IMR-90 (cell line): ENCODE measurements at regions not wholly inside any gene's neighbourhood (a gene's known extent, or its start where the extent isn't known, plus 50 kb on each side); places are given as distances from the start of the nearest gene placed in this dataset.

ENCODE experiments used
- ATAC-seq: fragments of 200-7000 bp; cut with Tn5 transposase; 2 replicates; pipeline ENCODE4 v1.9.1; 2020; ENCODE audit warnings: low read depth, mild to moderate bottlenecking, moderate library complexity
- BruUV-seq: library from RNA; stranded (reverse); fragments of 400-500 nt; replicated peaks from 2 replicates; lab custom pipeline; 2021; lab: Mats Ljungman, UMichigan
- CTCF ChIA-PET: fragments of 300-600 bp; formaldehyde crosslinking; extraction: SDS; loops from one replicate; lab custom pipeline; 2021; ENCODE audit warnings: antibody characterized with exemption; lab: Yijun Ruan, JAX
- POLR2A ChIA-PET: fragments of 300-600 bp; sonication (Branson Sonifier 250); formaldehyde crosslinking; loops from one replicate; lab custom pipeline; 2022; ENCODE audit warnings: antibody characterized with exemption; ENCODE audit not compliant: unreplicated experiment; lab: Charles Lee
- DNase-seq: peaks from one replicate; pipeline ENCODE4 v3.0.0; 2013
- H2AFZ ChIP-seq: replicated peaks from 2 replicates; pipeline ENCODE3; 2013; ENCODE audit warnings: low read length, mild to moderate bottlenecking; ENCODE audit not compliant: poor library complexity
- H2AK5ac ChIP-seq: 2 replicates; pipeline ENCODE4 v1.6.1; 2013; ENCODE audit warnings: low read depth, low read length, inconsistent platforms
- H2AK9ac ChIP-seq: replicated peaks from 2 replicates; pipeline ENCODE3; 2013; ENCODE audit warnings: mild to moderate bottlenecking, low read depth, low read length, moderate library complexity; ENCODE audit not compliant: poor library complexity
- H2BK120ac ChIP-seq: 2 replicates; pipeline ENCODE4 v1.6.1; 2013; ENCODE audit warnings: low read depth, low read length, inconsistent platforms
- H2BK15ac ChIP-seq: 3 replicates; pipeline ENCODE4 v1.6.1; 2013; ENCODE audit warnings: low read depth, low read length, inconsistent platforms
- H2BK20ac ChIP-seq: 2 replicates; pipeline ENCODE4 v1.6.1; 2013; ENCODE audit warnings: low read depth, mild to moderate bottlenecking, inconsistent platforms, low read length, moderate library complexity
- H2BK5ac ChIP-seq: 2 replicates; pipeline ENCODE4 v1.6.1; 2013; ENCODE audit warnings: mild to moderate bottlenecking, low read depth, low read length, inconsistent platforms; ENCODE audit not compliant: poor library complexity, severe bottlenecking
- H3K14ac ChIP-seq: replicated peaks from 2 replicates; pipeline ENCODE4 v1.6.1; 2013; ENCODE audit warnings: low read depth, low read length, inconsistent platforms
- H3K18ac ChIP-seq: 2 replicates; pipeline ENCODE4 v1.6.1; 2013; ENCODE audit warnings: low read depth, low read length, control low read depth
- H3K23ac ChIP-seq: 2 replicates; pipeline ENCODE4 v1.6.1; 2013; ENCODE audit warnings: low read depth, low read length, inconsistent platforms
- H3K27ac ChIP-seq: 2 replicates; pipeline ENCODE4 v1.5.1; 2013; ENCODE audit warnings: mild to moderate bottlenecking, control low read depth, low read length; ENCODE audit not compliant: insufficient read depth
- H3K27me3 ChIP-seq: 2 replicates; pipeline ENCODE4 v1.6.1; 2013; ENCODE audit warnings: low read length; ENCODE audit not compliant: control insufficient read depth, insufficient read depth
- H3K36me3 ChIP-seq: 2 replicates; pipeline ENCODE4 v1.6.1; 2013; ENCODE audit warnings: low read length, mixed read lengths; ENCODE audit not compliant: control insufficient read depth, insufficient read depth
- H3K4ac ChIP-seq: 2 replicates; pipeline ENCODE4 v1.6.1; 2013; ENCODE audit warnings: low read depth, low read length, inconsistent platforms
- H3K4me1 ChIP-seq: 2 replicates; pipeline ENCODE4 v1.6.1; 2013; ENCODE audit warnings: low read length, mixed read lengths; ENCODE audit not compliant: control insufficient read depth, insufficient read depth
- H3K4me2 ChIP-seq: 2 replicates; pipeline ENCODE4 v1.6.1; 2013; ENCODE audit warnings: low read depth, mild to moderate bottlenecking, control low read depth, low read length, moderate library complexity
- H3K4me3 ChIP-seq: 2 replicates; pipeline ENCODE4 v1.5.1; 2013; ENCODE audit warnings: low read depth, mild to moderate bottlenecking, control low read depth, low read length, moderate library complexity; ENCODE audit not compliant: insufficient read depth
- H3K56ac ChIP-seq: 2 replicates; pipeline ENCODE4 v1.6.1; 2013; ENCODE audit warnings: low read length, inconsistent platforms; ENCODE audit not compliant: insufficient read depth; ENCODE audit errors: extremely low read depth
- H3K79me1 ChIP-seq, 2 experiments: 2 replicates each; pipeline ENCODE4 v1.6.1; 2013; ENCODE audit warnings: low read length in 2 of 2, inconsistent platforms in 1 of 2, low read depth in 1 of 2
- H3K9ac ChIP-seq: 2 replicates; pipeline ENCODE4 v1.6.1; 2013; ENCODE audit warnings: low read depth, low read length, control low read depth
- H3K9me1 ChIP-seq: 2 replicates; pipeline ENCODE4 v1.6.1; 2013; ENCODE audit warnings: low read length, inconsistent platforms; ENCODE audit not compliant: insufficient read depth
- H3K9me3 ChIP-seq: 2 replicates; pipeline ENCODE4 v1.6.1; 2013; ENCODE audit warnings: low read length; ENCODE audit not compliant: control insufficient read depth, insufficient read depth
- H4K20me1 ChIP-seq: 2 replicates; pipeline ENCODE4 v1.6.1; 2013; ENCODE audit warnings: low read length, inconsistent platforms; ENCODE audit not compliant: insufficient read depth
- H4K5ac ChIP-seq: 2 replicates; pipeline ENCODE4 v1.6.1; 2013; ENCODE audit warnings: mild to moderate bottlenecking, low read depth, low read length, control low read depth
- H4K8ac ChIP-seq, 2 experiments: 2 replicates each; pipeline ENCODE4 v1.6.1; 2013; ENCODE audit warnings: low read depth in 2 of 2, low read length in 2 of 2, control low read depth in 1 of 2, inconsistent platforms in 1 of 2
- H4K91ac ChIP-seq: 2 replicates; pipeline ENCODE4 v1.6.1; 2013; ENCODE audit warnings: low read depth, low read length, inconsistent platforms; ENCODE audit not compliant: insufficient read depth
- BHLHE40 ChIP-seq: fragments of 150-350 bp; IDR thresholded peaks from 2 replicates; pipeline ENCODE4 v1.6.1; 2016; ENCODE audit warnings: mild to moderate bottlenecking, low read depth, low read length
- CEBPB ChIP-seq: IDR thresholded peaks from 2 replicates; pipeline ENCODE4 v1.6.1; 2012; ENCODE audit warnings: low read depth, low read length, improper control_type of control experiment
- CHD1 ChIP-seq: IDR thresholded peaks from 2 replicates; pipeline ENCODE4 v1.6.1; 2012; ENCODE audit warnings: low read depth, low read length, improper control_type of control experiment
- FOS ChIP-seq: fragments of 150-350 bp; IDR thresholded peaks from 2 replicates; pipeline ENCODE4 v1.6.1; 2016; ENCODE audit warnings: low read depth, low read length
- MAFK ChIP-seq: IDR thresholded peaks from 2 replicates; pipeline ENCODE4 v1.6.1; 2012; ENCODE audit warnings: low read depth, low read length, improper control_type of control experiment
- MAZ ChIP-seq: IDR thresholded peaks from 2 replicates; pipeline ENCODE4 v1.6.1; 2012; ENCODE audit warnings: low read depth, mild to moderate bottlenecking, low read length, improper control_type of control experiment, moderate library complexity, borderline replicate concordance
- MXI1 ChIP-seq: IDR thresholded peaks from 2 replicates; pipeline ENCODE4 v1.6.1; 2012; ENCODE audit warnings: low read depth, mild to moderate bottlenecking, low read length, moderate library complexity, borderline replicate concordance
- NFE2L2 ChIP-seq: fragments of 150-350 bp; IDR thresholded peaks from 2 replicates; pipeline ENCODE4 v1.6.1; 2016; ENCODE audit warnings: low read depth, mild to moderate bottlenecking, low read length
- POLR2A ChIP-seq: IDR thresholded peaks from 2 replicates; pipeline ENCODE4 v1.6.1; 2012; ENCODE audit warnings: mild to moderate bottlenecking, low read depth, low read length
- RAD21 ChIP-seq: IDR thresholded peaks from 2 replicates; pipeline ENCODE4 v1.6.1; 2012; ENCODE audit warnings: low read length, improper control_type of control experiment
- RCOR1 ChIP-seq: IDR thresholded peaks from 2 replicates; pipeline ENCODE4 v1.6.1; 2012; ENCODE audit warnings: mild to moderate bottlenecking, low read length, improper control_type of control experiment; ENCODE audit not compliant: insufficient replicate concordance
- RFX5 ChIP-seq: IDR thresholded peaks from 2 replicates; pipeline ENCODE4 v1.8.0; 2012; ENCODE audit warnings: low read depth, mild to moderate bottlenecking, low read length, moderate library complexity
- SMC3 ChIP-seq: fragments of 150-350 bp; IDR thresholded peaks from 2 replicates; pipeline ENCODE4 v1.6.1; 2016; ENCODE audit warnings: low read depth, mild to moderate bottlenecking, antibody characterized with exemption, low read length, moderate library complexity
- WGBS, 2 experiments: methylation state at CpG; one replicate each; pipeline versions ENCODE4 v1.1.5 to v1.1.7; 2013; ENCODE audit warnings: missing lambda C conversion rate in 2 of 2; ENCODE audit not compliant: insufficient read length in 1 of 2; ENCODE audit errors: extremely low coverage in 2 of 2; 5-methylcytosine and 5-hydroxymethylcytosine counted together
- dilution Hi-C: fragments of 300-500 bp; cut with HindIII; formaldehyde crosslinking; loops from one replicate; pipeline ENCODE4 v1.14.3; 2018; ENCODE audit warnings: low sequenced_read_pairs; ENCODE audit not compliant: unreplicated experiment
- in situ Hi-C: fragments of 300-500 bp; cut with MboI; formaldehyde crosslinking; loops from 3 replicates; pipeline ENCODE4 v1.14.3; 2019; ENCODE audit warnings: low sequenced_read_pairs, inconsistent platforms, mixed read lengths
- intact Hi-C: fragments of 100-400 bp; cut with micrococcal nuclease; formaldehyde crosslinking; loops from 2 replicates; pipeline ENCODE4 v1.10.0; 2022
- TF ChIP-seq, protein P1 (sequence below): fragments of 150-350 bp; IDR thresholded peaks from 2 replicates; pipeline ENCODE4 v1.6.1; 2017; ENCODE audit warnings: mild to moderate bottlenecking, antibody characterized with exemption, low read length, low read depth
- TF ChIP-seq, protein P2 (sequence below): fragments of 150-350 bp; IDR thresholded peaks from 2 replicates; pipeline ENCODE4 v1.6.1; 2016; ENCODE audit warnings: low read depth, mild to moderate bottlenecking, low read length, moderate library complexity, borderline replicate concordance
- TF ChIP-seq, protein P3 (sequence below): conservative IDR thresholded peaks from 2 replicates; pipeline ENCODE4 v1.5.1; 2012; ENCODE audit warnings: mild to moderate bottlenecking, low read depth, low read length, improper control_type of control experiment

DNA sequence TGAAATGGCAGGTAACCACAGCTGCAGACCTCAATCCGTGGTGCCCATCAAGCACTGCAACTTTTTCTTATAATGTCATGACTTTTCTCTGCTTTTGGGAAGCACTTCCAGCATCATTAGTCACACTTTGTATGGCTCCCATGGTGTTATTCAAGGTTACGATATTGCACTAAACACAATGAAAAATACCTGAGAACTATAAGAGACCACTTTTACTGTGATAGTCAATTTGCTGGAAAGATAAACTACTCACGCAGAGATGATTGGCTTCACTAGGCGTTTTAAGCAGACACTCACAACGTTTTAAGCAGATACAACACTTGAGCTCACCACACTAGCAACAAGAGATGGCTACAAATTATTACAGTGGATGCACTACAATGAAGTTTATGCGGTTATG, 103.2 kb upstream of the CHRM3 start:
- Histone ChIP-seq H2BK120ac (no peak overlapping the region), H3K4me2 (no peak overlapping the region), H3K27ac (no peak overlapping the region), H2AFZ (no peak overlapping the region), H3K9ac (no peak overlapping the region), H3K27me3 (no peaks in the 10 kb centered on the region), H3K79me1 (no peaks in the 10 kb centered on the region), H3K18ac (no peak overlapping the region), H3K14ac (no peak overlapping the region), H3K4ac (no peak overlapping the region), H4K20me1 (no peaks in the 10 kb centered on the region), H3K23ac (no peak overlapping the region), H2AK9ac (no peak overlapping the region), H3K9me1 (no peaks in the 10 kb centered on the region), H3K4me3 (no peak overlapping the region), H2BK5ac (no peak overlapping the region), H4K5ac (no peak overlapping the region), H4K8ac (no peak overlapping the region), H2BK20ac (no peak overlapping the region), H3K9me3 (peaks cover 9% of the 10 kb centered on the region), H2AK5ac (no peak overlapping the region), H4K91ac (no peak overlapping the region), H3K56ac (no peak overlapping the region), H3K36me3 (no peaks in the 10 kb centered on the region), H3K4me1 (no peaks in the 10 kb centered on the region), H2BK15ac (no peak overlapping the region)
- intact Hi-C loops: no loop called here
- TF ChIP-seq, protein P1, sequence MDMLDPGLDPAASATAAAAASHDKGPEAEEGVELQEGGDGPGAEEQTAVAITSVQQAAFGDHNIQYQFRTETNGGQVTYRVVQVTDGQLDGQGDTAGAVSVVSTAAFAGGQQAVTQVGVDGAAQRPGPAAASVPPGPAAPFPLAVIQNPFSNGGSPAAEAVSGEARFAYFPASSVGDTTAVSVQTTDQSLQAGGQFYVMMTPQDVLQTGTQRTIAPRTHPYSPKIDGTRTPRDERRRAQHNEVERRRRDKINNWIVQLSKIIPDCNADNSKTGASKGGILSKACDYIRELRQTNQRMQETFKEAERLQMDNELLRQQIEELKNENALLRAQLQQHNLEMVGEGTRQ: no peak
- TF ChIP-seq POLR2A (no peak), NFE2L2 (no peak), CHD1 (no peak), BHLHE40 (no peak), RAD21 (no peak), FOS (no peak), SMC3 (no peak), RCOR1 (no peak), CEBPB (no peak), MXI1 (no peak), MAFK (no peak), MAZ (no peak), RFX5 (no peak)
- TF ChIP-seq, protein P2, sequence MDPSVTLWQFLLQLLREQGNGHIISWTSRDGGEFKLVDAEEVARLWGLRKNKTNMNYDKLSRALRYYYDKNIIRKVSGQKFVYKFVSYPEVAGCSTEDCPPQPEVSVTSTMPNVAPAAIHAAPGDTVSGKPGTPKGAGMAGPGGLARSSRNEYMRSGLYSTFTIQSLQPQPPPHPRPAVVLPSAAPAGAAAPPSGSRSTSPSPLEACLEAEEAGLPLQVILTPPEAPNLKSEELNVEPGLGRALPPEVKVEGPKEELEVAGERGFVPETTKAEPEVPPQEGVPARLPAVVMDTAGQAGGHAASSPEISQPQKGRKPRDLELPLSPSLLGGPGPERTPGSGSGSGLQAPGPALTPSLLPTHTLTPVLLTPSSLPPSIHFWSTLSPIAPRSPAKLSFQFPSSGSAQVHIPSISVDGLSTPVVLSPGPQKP: no peak
- TF ChIP-seq, protein P3, sequence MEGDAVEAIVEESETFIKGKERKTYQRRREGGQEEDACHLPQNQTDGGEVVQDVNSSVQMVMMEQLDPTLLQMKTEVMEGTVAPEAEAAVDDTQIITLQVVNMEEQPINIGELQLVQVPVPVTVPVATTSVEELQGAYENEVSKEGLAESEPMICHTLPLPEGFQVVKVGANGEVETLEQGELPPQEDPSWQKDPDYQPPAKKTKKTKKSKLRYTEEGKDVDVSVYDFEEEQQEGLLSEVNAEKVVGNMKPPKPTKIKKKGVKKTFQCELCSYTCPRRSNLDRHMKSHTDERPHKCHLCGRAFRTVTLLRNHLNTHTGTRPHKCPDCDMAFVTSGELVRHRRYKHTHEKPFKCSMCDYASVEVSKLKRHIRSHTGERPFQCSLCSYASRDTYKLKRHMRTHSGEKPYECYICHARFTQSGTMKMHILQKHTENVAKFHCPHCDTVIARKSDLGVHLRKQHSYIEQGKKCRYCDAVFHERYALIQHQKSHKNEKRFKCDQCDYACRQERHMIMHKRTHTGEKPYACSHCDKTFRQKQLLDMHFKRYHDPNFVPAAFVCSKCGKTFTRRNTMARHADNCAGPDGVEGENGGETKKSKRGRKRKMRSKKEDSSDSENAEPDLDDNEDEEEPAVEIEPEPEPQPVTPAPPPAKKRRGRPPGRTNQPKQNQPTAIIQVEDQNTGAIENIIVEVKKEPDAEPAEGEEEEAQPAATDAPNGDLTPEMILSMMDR: no peak
- dilution Hi-C loops: no loop called here
- ChIA-PET CTCF (no interaction called here), POLR2A (no interaction called here)
- DNase-seq: no peak
- WGBS, 2 experiments: no CpG with 5 or more reads among the region's 6 CpGs
- in situ Hi-C loops: no loop called here
- ATAC-seq: no peak
- BruUV-seq: no TSS peak
